HEK293 (cell line): ENCODE measurements at regions not wholly inside any gene's neighbourhood (a gene's known extent, or its start where the extent isn't known, plus 50 kb on each side); places are given as distances from the start of the nearest gene placed in this dataset.

ENCODE experiments used
- CTCF ChIA-PET: fragments of 350-600 bp; formaldehyde crosslinking; extraction: SDS; loops from one replicate; lab custom pipeline; 2021; ENCODE audit warnings: antibody characterized with exemption; lab: Yijun Ruan, JAX
- POLR2A ChIA-PET: fragments of 300-600 bp; formaldehyde crosslinking; extraction: SDS; loops from one replicate; lab custom pipeline; 2020; ENCODE audit warnings: antibody characterized with exemption, inconsistent platforms; lab: Yijun Ruan, JAX
- H3K27ac ChIP-seq: fragments of 200-500 bp; sonication (Bioruptor generic); 2 replicates; pipeline ENCODE4 v1.5.1; 2014; ENCODE audit warnings: low read depth, low read length, control low read depth, inconsistent platforms; ENCODE audit errors: extremely low read depth
- H3K36me3 ChIP-seq, 2 experiments: fragments of 200-500 bp in 1 of 2; sonication (Bioruptor generic) in 1 of 2; 1 replicate in 1 of 2; 2 replicates in 1 of 2; pipeline ENCODE4 v1.5.1; 2014 to 2017; ENCODE audit warnings: inconsistent platforms in 2 of 2, low read length in 2 of 2; ENCODE audit not compliant: control insufficient read depth in 2 of 2, insufficient read depth in 1 of 2
- H3K4me1 ChIP-seq: fragments of 200-500 bp; sonication (Bioruptor generic); 2 replicates; pipeline ENCODE4 v1.5.1; 2014; ENCODE audit warnings: mild to moderate bottlenecking, low read length, inconsistent platforms; ENCODE audit not compliant: control insufficient read depth, insufficient read depth
- H3K4me3 ChIP-seq: 2 replicates; pipeline ENCODE4 v1.5.1; 2011; ENCODE audit warnings: low read depth, mild to moderate bottlenecking, control low read depth, low read length, moderate library complexity
- H3K9me3 ChIP-seq: fragments of 200-500 bp; sonication (Bioruptor generic); 2 replicates; pipeline ENCODE4 v1.5.1; 2014; ENCODE audit warnings: low read depth, low read length, inconsistent platforms; ENCODE audit not compliant: control insufficient read depth, insufficient read depth
- BCL11B ChIP-seq: fragments of 450-650 bp; formaldehyde crosslinking; IDR thresholded peaks from 2 replicates; pipeline ENCODE4 v1.5.1; 2016; ENCODE audit warnings: low read depth, missing biosample characterization, missing genetic modification characterization
- BCL6B ChIP-seq: fragments of 450-650 bp; formaldehyde crosslinking; IDR thresholded peaks from 2 replicates; pipeline ENCODE4 v1.5.1; 2017; ENCODE audit warnings: missing biosample characterization, missing genetic modification characterization
- GLI4 ChIP-seq: fragments of 450-650 bp; formaldehyde crosslinking; IDR thresholded peaks from 2 replicates; pipeline ENCODE4 v1.5.1; 2016; ENCODE audit warnings: missing biosample characterization, missing genetic modification characterization
- HOXA7 ChIP-seq: sonication (generic); formaldehyde crosslinking; IDR thresholded peaks from 2 replicates; pipeline ENCODE4 v1.8.1; 2022; ENCODE audit warnings: missing genetic modification reagents, borderline replicate concordance
- KLF7 ChIP-seq: fragments of 450-650 bp; formaldehyde crosslinking; IDR thresholded peaks from 2 replicates; pipeline ENCODE4 v1.5.1; 2016; ENCODE audit warnings: missing biosample characterization, missing genetic modification characterization, borderline replicate concordance
- SALL2 ChIP-seq: fragments of 450-650 bp; formaldehyde crosslinking; IDR thresholded peaks from 2 replicates; pipeline ENCODE4 v1.5.0; 2017; ENCODE audit warnings: missing biosample characterization, mild to moderate bottlenecking, missing genetic modification characterization, borderline replicate concordance
- SP3 ChIP-seq: fragments of 450-650 bp; formaldehyde crosslinking; IDR thresholded peaks from 2 replicates; pipeline ENCODE4 v1.5.1; 2016; ENCODE audit warnings: missing biosample characterization, missing genetic modification characterization
- TRIM28 ChIP-seq: IDR thresholded peaks from 2 replicates; pipeline ENCODE4 v1.6.1; 2011; ENCODE audit warnings: low read length, control low read depth, borderline replicate concordance
- YY1 ChIP-seq: fragments of 450-650 bp; formaldehyde crosslinking; IDR thresholded peaks from 2 replicates; pipeline ENCODE4 v1.5.1; 2018; ENCODE audit warnings: missing biosample characterization, missing genetic modification characterization
- ZBTB8A ChIP-seq: fragments of 450-650 bp; formaldehyde crosslinking; IDR thresholded peaks from 2 replicates; pipeline ENCODE4 v1.5.1; 2016; ENCODE audit warnings: missing biosample characterization, missing genetic modification characterization
- ZEB2 ChIP-seq: fragments of 450-650 bp; formaldehyde crosslinking; IDR thresholded peaks from 2 replicates; pipeline ENCODE4 v1.5.1; 2016; ENCODE audit warnings: missing biosample characterization, missing genetic modification characterization
- ZNF2 ChIP-seq: fragments of 450-650 bp; formaldehyde crosslinking; IDR thresholded peaks from 2 replicates; pipeline ENCODE4 v1.5.1; 2016; ENCODE audit warnings: missing biosample characterization, missing genetic modification characterization
- ZNF248 ChIP-seq: fragments of 450-650 bp; formaldehyde crosslinking; IDR thresholded peaks from 2 replicates; pipeline ENCODE4 v1.5.1; 2017; ENCODE audit warnings: missing biosample characterization, missing genetic modification characterization
- ZNF302 ChIP-seq: fragments of 450-650 bp; formaldehyde crosslinking; IDR thresholded peaks from 2 replicates; pipeline ENCODE4 v1.5.1; 2016; ENCODE audit warnings: missing biosample characterization, missing genetic modification characterization, low read depth
- ZNF423 ChIP-seq: fragments of 450-650 bp; formaldehyde crosslinking; IDR thresholded peaks from 2 replicates; pipeline ENCODE4 v1.5.1; 2016; ENCODE audit warnings: missing biosample characterization, missing genetic modification characterization
- ZNF426 ChIP-seq: fragments of 450-650 bp; formaldehyde crosslinking; IDR thresholded peaks from 2 replicates; pipeline ENCODE4 v1.5.1; 2017; ENCODE audit warnings: missing biosample characterization, missing genetic modification characterization, mild to moderate bottlenecking, inconsistent platforms, moderate library complexity
- ZNF514 ChIP-seq: fragments of 450-650 bp; formaldehyde crosslinking; IDR thresholded peaks from 2 replicates; pipeline ENCODE4 v1.5.1; 2016; ENCODE audit warnings: missing biosample characterization, missing genetic modification characterization
- ZNF600 ChIP-seq: fragments of 450-650 bp; formaldehyde crosslinking; IDR thresholded peaks from 2 replicates; pipeline ENCODE4 v1.5.1; 2016; ENCODE audit warnings: missing biosample characterization, missing genetic modification characterization
- ZNF747 ChIP-seq: fragments of 450-650 bp; formaldehyde crosslinking; IDR thresholded peaks from 2 replicates; pipeline ENCODE4 v1.5.1; 2016; ENCODE audit warnings: missing biosample characterization, missing genetic modification characterization
- ZNF837 ChIP-seq: fragments of 450-650 bp; formaldehyde crosslinking; IDR thresholded peaks from 2 replicates; pipeline ENCODE4 v1.5.1; 2016; ENCODE audit warnings: missing biosample characterization, missing genetic modification characterization
- ZSCAN30 ChIP-seq: fragments of 450-650 bp; IDR thresholded peaks from 2 replicates; pipeline ENCODE4 v1.5.1; 2018; ENCODE audit warnings: missing biosample characterization, mild to moderate bottlenecking, missing genetic modification characterization, moderate library complexity
- TF ChIP-seq, protein P1 (sequence below): fragments of 450-650 bp; formaldehyde crosslinking; IDR thresholded peaks from 2 replicates; pipeline ENCODE4 v1.5.1; 2017; ENCODE audit warnings: missing biosample characterization, missing genetic modification characterization
- TF ChIP-seq, protein P2 (sequence below): fragments of 450-650 bp; formaldehyde crosslinking; IDR thresholded peaks from 2 replicates; pipeline ENCODE4 v1.5.1; 2016; ENCODE audit warnings: missing biosample characterization, missing genetic modification characterization

GRCh38 chr3:124320976-124321375 lies 329.1 kb upstream of the ROPN1 start:
- CTCF ChIA-PET: no interaction called here
- TF ChIP-seq KLF7 (tag by site-specific recombination) (no peak), BCL6B (tag by site-specific recombination) (no peak), ZNF302 (tag by site-specific recombination) (no peak), ZBTB8A (no peak), ZNF600 (tag by site-specific recombination) (no peak), BCL11B (tag by site-specific recombination) (no peak), GLI4 (no peak), ZNF747 (tag by site-specific recombination) (no peak), YY1 (no peak), HOXA7 (CRISPR knock-in tag) (no peak), ZNF426 (no peak), SP3 (tag by site-specific recombination) (no peak), ZNF514 (tag by site-specific recombination) (no peak), ZNF423 (no peak), ZNF837 (tag by site-specific recombination) (no peak)
- TF ChIP-seq, protein P1, sequence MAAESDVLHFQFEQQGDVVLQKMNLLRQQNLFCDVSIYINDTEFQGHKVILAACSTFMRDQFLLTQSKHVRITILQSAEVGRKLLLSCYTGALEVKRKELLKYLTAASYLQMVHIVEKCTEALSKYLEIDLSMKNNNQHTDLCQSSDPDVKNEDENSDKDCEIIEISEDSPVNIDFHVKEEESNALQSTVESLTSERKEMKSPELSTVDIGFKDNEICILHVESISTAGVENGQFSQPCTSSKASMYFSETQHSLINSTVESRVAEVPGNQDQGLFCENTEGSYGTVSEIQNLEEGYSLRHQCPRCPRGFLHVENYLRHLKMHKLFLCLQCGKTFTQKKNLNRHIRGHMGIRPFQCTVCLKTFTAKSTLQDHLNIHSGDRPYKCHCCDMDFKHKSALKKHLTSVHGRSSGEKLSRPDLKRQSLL (tag by site-specific recombination): no peak
- POLR2A ChIA-PET: no interaction called here
- Histone ChIP-seq H3K9me3 (no peaks in the 10 kb centered on the region), H3K4me3 (no peak overlapping the region), H3K4me1 (no peaks in the 10 kb centered on the region), H3K36me3 (no peaks in the 10 kb centered on the region), H3K27ac (no peak overlapping the region)

- H3K4me3 ChIP-seq: no peak overlapping the region
- no peaks in the 10 kb centered on the region for H3K36me3 ChIP-seq
- ChIA-PET CTCF (no interaction called here), POLR2A (no interaction called here)
- no peaks in the 10 kb centered on the region for H3K4me1 ChIP-seq
- TF ChIP-seq HOXA7 (CRISPR knock-in tag) (no peak), ZNF248 (tag by site-specific recombination) (no peak), ZSCAN30 (tag by site-specific recombination) (no peak), ZNF2 (no peak), ZEB2 (tag by site-specific recombination) (no peak), TRIM28 (no peak), ZNF514 (tag by site-specific recombination) (no peak), SALL2 (tag by site-specific recombination) (no peak)
- TF ChIP-seq, protein P2, sequence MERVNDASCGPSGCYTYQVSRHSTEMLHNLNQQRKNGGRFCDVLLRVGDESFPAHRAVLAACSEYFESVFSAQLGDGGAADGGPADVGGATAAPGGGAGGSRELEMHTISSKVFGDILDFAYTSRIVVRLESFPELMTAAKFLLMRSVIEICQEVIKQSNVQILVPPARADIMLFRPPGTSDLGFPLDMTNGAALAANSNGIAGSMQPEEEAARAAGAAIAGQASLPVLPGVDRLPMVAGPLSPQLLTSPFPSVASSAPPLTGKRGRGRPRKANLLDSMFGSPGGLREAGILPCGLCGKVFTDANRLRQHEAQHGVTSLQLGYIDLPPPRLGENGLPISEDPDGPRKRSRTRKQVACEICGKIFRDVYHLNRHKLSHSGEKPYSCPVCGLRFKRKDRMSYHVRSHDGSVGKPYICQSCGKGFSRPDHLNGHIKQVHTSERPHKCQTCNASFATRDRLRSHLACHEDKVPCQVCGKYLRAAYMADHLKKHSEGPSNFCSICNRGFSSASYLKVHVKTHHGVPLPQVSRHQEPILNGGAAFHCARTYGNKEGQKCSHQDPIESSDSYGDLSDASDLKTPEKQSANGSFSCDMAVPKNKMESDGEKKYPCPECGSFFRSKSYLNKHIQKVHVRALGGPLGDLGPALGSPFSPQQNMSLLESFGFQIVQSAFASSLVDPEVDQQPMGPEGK (tag by site-specific recombination): no peak
- H3K9me3 ChIP-seq: no peaks in the 10 kb centered on the region
- no peak overlapping the region for H3K27ac ChIP-seq
Measured at GRCh38 chr3:124322309-124322880, 330.5 kb upstream of the ROPN1 start.
